ENCODE measurements at regions not wholly inside any gene's neighbourhood (a gene's known extent, or its start where the extent isn't known, plus 50 kb on each side); places are given as distances from the start of the nearest gene placed in this dataset.

GRCh38 chr6:25222006-25222678 lies 57.0 kb upstream of the CARMIL1 start:
- no peak for DNase-seq (ENCODE audit: low read depth in 2 of 2)

GRCh38 chr6:25223490-25223991 lies 55.6 kb upstream of the CARMIL1 start:
- peak; percentile 33 to 50 for DNase-seq (ENCODE audit: low read depth in 2 of 2)

DNA sequence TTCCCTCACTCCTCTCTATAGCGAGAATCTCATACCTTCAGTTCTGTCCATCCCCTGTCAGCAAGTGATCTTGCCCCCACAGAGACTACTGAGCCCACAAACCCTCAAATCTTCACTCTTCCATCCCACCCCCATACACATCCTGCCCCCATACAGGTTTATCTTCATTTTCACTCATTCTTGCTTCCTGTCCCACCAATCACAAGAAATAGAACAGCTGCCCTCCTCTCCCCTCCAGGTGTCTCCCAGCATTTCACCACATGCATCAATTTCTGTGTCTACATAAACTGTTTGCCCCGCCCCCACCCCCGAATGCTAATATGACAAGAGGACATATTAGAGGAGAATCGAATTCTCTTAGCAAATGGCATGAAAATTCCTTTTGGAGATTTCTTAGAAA lies 54.9 kb upstream of the CARMIL1 start:
- no peak for DNase-seq (ENCODE audit: low read depth in 2 of 2)

- DNase-seq (ENCODE audit: low read depth in 2 of 2): no peak
Observed at GRCh38 chr6:25227854-25228253, 51.3 kb upstream of the CARMIL1 start.

All from stimulated activated CD4-positive, alpha-beta T cell treated with anti-CD3 and anti-CD28 coated beads, Interleukin-15, amount 100 ng/mL, for 48 hours (primary cell).